GM21390 (cell line): ENCODE measurements at regions not wholly inside any gene's neighbourhood (a gene's known extent, or its start where the extent isn't known, plus 50 kb on each side); places are given as distances from the start of the nearest gene placed in this dataset.
"Not testable (repeated sequence)": the region's sequence is repeated elsewhere in the genome, so short reads cannot be mapped to it uniquely, and the experiment has no call there.

Source experiments
- ATAC-seq: cut with Tn5 transposase; IDR thresholded peaks from one replicate; pipeline ENCODE4 v1.9.1; 2021; ENCODE audit not compliant: unreplicated experiment

DNA sequence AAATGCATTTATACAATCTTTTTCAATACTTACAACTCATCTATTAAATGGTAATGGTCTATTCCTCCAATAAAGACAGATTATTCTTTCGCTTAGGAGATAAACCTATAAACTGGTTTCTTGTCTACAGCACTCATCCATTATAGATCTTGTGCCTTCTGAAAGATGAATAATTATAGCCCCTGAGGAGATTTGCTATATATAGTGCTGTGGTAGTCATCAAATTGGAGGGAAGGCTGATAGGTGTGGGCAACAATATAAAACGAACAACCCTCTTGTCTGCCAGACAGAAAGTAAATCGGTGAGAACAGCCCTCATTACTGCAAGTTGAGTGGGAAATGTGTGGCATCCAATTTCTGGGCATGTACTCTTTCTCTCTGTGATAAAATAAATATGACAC, 292.5 kb upstream of the CNR1 start:
- no peak for ATAC-seq

- ATAC-seq = no peak
Observed at GRCh38 chr6:88456221-88456859, 290.2 kb upstream of the CNR1 start.

GRCh38 chr6:88455317-88455716, 289.2 kb upstream of the CNR1 start:
- ATAC-seq = no peak

GRCh38 chr6:88454658-88455057, 288.5 kb upstream of the CNR1 start:
- ATAC-seq = no peak

DNA sequence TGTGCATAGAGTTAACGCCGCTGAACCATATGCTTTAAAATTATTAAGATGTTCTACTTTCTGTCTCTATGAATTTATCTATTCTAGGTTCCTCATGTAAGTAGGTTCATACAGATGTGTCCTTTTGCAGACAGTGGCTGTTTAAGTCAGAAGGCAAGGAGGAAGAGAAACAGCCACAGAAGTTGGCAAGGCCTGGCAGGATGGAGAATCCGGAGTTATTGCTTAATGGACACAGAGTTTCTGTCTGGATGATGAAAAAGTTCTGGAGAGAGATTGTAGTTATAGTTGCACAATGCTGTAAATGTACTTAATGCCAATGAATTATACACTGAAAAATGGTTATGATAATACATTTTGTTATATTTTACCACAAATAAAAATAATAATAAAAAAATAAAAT, 283.6 kb upstream of the CNR1 start:
- no peak for ATAC-seq

DNA sequence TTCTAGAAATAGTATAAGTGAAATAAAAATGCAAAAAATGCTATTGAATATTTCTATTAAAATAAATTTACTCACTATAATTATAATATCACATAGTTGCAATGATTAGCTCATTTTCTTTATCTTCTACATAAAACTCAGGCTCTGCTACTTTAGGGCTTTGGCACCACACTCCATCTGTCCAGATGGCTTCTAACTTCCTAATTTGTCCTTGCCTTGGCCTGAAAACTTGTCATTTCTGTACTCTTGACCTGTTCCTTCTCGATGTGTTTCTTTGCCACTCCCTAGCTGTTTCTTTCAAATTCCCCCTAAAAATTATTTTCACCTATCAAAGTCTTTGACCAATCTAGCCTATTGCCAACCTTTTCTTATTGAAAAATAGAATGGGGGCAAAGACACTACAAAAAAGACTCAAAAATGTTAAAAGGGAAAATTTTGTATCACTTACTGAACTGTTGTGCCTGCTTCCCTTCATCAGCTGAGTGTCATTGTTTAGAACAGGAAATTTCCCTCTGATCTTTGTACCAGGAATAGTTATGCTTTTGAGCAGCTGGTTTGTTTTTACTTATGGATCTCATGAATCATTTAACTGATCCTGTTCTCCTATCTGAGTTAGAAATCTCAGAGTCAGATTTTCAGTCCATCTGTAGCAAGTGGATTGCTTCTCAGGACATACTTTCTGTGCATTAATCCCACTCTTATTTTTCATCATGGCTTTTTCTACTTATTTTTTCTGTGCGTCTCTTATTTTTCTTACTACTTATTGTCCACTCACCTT, 279.2 kb upstream of the CNR1 start:
- no peak for ATAC-seq

DNA sequence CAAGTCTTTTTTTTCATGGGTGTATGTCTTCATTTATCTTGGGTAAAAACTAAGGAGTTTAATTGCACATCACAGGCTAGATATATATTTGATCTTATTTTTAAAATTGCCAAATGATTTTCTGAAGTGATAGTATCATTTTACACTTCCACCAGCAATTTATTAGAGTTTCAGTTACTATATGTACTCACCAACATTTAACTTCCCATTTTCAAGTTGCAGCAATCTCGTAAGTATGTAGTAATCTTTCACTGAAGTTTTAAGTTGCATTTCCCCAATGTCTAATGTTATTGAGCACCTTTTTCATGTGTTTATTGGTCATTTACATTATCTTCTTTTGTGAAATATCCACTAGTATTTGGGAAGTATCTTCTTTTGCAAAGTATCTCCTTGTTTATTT, 277.4 kb upstream of the CNR1 start:
- ATAC-seq = no peak

GRCh38 chr6:88442737-88443136, 276.6 kb upstream of the CNR1 start:
- ATAC-seq = no peak

- ATAC-seq = no peak
Observed at GRCh38 chr6:88441346-88441745, 275.2 kb upstream of the CNR1 start.

DNA sequence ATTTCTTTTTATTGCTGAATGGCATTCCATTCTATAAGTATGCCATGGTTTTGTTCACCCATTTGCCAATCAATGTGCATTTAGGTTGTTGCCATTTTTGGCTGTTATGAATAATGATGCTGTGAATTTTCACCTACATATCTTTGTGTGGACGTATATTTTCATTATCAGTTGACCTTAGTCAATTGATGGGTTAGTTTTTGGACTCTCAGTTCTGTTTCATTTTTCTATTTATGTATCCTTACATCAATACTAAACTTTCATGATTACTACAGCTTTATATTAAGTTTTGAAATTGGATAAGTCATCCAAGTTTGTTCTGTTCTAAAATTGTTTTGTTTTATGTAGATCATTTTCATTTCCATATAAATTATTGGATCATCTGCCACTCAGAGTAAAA, 261.9 kb upstream of the CNR1 start:
- no peak for ATAC-seq

DNA sequence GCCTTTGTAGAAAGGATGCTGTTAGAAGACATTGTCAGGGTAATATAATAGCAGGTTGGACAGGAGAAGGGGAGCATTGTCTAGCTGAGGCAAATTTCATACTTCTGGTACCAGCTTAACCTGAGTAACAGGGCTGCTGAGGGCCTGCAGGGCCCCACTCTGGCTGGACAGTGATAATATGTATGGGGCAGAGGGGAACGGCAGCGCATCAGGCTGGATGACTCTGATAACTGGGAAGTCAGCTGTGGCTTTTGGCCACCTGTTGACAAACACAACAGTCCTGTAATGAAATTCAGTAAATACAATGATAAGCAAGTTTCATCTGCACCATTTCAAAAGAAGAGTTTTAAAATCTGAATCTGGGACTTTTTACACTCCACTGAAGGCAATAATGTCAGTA, 259.9 kb upstream of the CNR1 start:
- ATAC-seq = no peak

DNA sequence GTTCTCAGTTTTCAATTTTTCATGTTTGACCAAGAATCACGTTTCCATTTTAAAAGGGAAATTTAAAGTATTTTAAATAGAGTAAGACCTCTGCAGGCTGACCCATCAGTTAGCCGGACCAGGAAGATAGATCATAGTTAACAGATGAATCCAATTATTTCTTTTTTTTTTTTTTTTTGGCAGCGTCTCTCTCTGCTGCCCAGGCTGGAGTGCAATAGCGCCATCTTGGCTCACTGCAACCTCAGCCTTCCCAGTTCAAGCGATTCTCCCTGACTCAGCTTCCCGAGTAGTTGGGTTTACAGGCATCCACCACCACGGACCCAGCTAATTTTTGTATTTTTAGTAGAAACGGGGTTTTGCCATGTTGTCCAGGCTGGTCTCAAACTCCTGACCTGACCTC, 256.7 kb upstream of the CNR1 start:
- ATAC-seq = no peak

- ATAC-seq = not testable (repeated sequence)
Observed at GRCh38 chr6:88420967-88421488, 254.9 kb upstream of the CNR1 start.

DNA sequence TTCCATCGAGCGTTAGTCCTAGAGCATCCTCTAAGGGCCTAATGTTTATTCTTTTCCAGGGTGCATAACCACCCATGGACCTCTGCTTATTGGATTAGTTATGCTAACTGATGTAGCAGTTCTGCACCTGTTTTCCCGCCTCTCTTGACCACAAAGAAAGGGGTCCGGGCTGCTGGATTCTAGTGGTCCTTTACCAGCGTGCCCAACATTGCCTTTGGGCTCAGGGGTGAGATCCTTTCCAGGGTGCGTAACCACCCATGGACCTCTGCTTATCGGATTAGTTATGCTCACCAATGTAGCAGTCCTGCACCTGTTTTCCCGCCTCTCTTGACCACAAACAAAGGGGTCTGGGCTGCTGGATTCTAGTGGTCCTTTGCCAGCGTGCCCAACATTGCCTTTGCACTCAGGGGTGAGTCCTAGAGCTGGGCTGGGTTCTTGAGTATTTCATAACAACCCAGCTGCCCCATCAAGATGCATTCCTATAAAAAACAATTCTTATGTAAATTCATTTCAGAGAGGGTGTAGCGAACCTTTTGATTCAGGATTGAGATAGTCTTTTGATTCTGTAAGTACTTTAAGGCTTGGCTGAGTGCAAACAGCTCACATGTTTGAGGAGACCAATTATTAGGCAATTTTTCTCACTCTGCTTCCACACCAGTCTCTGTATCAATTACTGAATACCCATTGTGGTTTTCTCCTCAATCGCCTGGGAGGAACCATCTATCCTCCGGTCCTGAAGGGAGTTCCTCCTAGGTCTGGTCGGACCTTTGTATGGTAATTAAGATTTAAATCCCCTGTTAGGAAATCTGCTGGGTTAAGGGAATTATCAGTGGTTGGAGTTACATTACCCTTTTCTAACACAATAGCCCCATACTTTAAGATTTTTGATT, 253.0 kb upstream of the CNR1 start:
- not testable (repeated sequence) for ATAC-seq

DNA sequence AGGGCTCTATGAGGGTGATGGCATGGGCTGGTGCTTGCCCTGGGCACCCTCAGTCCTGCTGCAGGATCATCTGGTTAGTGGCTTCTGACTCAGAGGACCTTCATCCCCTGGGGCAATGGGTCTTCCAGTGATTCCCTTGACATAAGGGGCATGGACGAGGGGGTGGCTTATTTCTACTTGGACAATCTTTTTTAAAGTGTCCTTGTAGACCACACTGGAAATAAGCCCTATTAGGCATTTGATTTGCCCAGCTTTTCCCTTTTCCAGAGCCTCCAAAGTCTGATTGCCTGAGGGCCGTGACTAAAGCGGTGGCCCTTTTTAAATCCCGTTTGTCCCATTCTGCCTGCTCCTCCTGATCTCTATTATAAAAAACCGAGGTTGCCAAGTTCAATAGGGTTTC, 251.2 kb upstream of the CNR1 start:
- ATAC-seq = not testable (repeated sequence)

DNA sequence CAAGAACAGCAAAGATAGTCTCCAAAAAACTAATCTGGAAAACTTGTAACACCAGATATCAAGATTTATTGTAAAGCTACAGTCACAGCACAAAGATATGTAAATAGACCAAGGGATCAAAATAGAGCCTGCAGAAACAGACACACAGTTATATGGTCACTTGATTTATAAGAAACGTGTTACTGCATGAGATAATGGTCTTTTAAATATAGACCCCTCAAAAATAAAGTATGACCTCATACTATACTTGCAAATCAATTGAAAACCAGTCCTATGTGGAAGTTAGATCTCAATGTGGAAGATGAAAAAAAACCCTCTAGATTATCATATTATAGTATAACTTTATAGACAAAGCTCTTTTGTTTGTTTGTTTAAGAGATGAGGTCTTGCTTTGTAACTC, 247.3 kb upstream of the CNR1 start:
- ATAC-seq = no peak

DNA sequence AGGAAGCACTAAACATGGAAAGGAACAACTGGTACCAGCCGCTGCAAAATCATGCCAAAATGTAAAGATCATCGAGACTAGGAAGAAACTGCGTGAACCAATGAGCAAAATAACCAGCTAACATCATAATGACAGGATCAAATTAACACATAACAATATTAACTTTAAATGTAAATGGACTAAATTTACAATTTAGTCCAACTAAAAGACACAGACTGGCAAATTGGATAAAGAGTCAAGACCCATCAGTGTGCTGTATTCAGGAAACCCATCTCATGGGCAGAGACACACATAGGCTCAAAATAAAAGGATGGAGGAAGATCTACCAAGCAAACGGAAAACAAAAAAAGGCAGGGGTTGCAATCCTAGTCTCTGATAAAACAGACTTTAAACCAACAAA, 242.2 kb upstream of the CNR1 start:
- not testable (repeated sequence) for ATAC-seq

- not testable (repeated sequence) for ATAC-seq
Observed at GRCh38 chr6:88406674-88407073, 240.5 kb upstream of the CNR1 start.

GRCh38 chr6:88403486-88403885, 237.3 kb upstream of the CNR1 start:
- no peak for ATAC-seq

GRCh38 chr6:88402909-88403308, 236.8 kb upstream of the CNR1 start:
- no peak for ATAC-seq

GRCh38 chr6:88390998-88391397, 224.9 kb upstream of the CNR1 start:
- ATAC-seq = not testable (repeated sequence)
